HCT116 (cell line): ENCODE measurements at regions not wholly inside any gene's neighbourhood (a gene's known extent, or its start where the extent isn't known, plus 50 kb on each side); places are given as distances from the start of the nearest gene placed in this dataset.
A peak's percentile ranks its signal among the peaks of the same experiment; 100 is the strongest.

Source experiments
- ATAC-seq: fragments of 200-7000 bp; cut with Tn5 transposase; 2 replicates; pipeline ENCODE4 v1.9.1; 2020; ENCODE audit warnings: mild to moderate bottlenecking, moderate library complexity
- BruUV-seq: library from RNA; stranded (reverse); fragments of 400-500 nt; replicated peaks from 2 replicates; lab custom pipeline; 2021; lab: Mats Ljungman, UMichigan
- CTCF ChIA-PET: fragments of 300-600 bp; sonication (Branson Sonifier 250); formaldehyde crosslinking; loops from one replicate; lab custom pipeline; 2021; ENCODE audit warnings: antibody characterized with exemption; lab: Charles Lee
- POLR2A ChIA-PET: fragments of 300-600, 350-600 bp; sonication (Branson Sonifier 250); formaldehyde crosslinking; loops from one replicate; lab custom pipeline; 2021; ENCODE audit warnings: antibody characterized with exemption; lab: Charles Lee
- RAD21 ChIA-PET, 2 experiments: fragments of 300-600 bp; sonication (Branson Sonifier 250); formaldehyde crosslinking; loops; one replicate each; lab custom pipeline; 2023; ENCODE audit warnings: low total read pairs in 2 of 2; ENCODE audit not compliant: uncharacterized antibody in 2 of 2, unreplicated experiment in 2 of 2, low non-redundant PET in 1 of 2; lab: Charles Lee
- DNase-seq: peaks from one replicate; pipeline ENCODE4 v3.0.0-alpha.2; 2010; ENCODE audit warnings: low read depth, low spot score
- H2AFZ ChIP-seq: fragments of 200-600 bp; shearing (Covaris generic), sonication (generic); 2 replicates; pipeline ENCODE4 v1.6.1; 2017; ENCODE audit warnings: low read depth, mixed run types, mixed read lengths, antibody characterized with exemption, low read length; ENCODE audit not compliant: poor library complexity, severe bottlenecking
- H3K27ac ChIP-seq: 2 replicates; pipeline ENCODE4 v1.5.1; 2012; ENCODE audit warnings: low read depth, low read length
- H3K27me3 ChIP-seq: fragments of 200-600 bp; sonication (generic); 2 replicates; pipeline ENCODE4 v1.6.1; 2016; ENCODE audit warnings: mixed run types, low read length, mixed read lengths; ENCODE audit not compliant: insufficient read depth
- H3K36me3 ChIP-seq, 2 experiments: fragments of 200-500 bp in 1 of 2; fragments of 200-600 bp in 1 of 2; sonication (Bioruptor generic) in 1 of 2; sonication (generic) in 1 of 2; 2 replicates each; pipeline versions ENCODE4 v1.5.1 to v1.6.1; 2014 to 2016; ENCODE audit warnings: low read length in 2 of 2, inconsistent platforms in 1 of 2, mixed read lengths in 1 of 2, mixed run types in 1 of 2; ENCODE audit not compliant: insufficient read depth in 2 of 2, control insufficient read depth in 1 of 2
- H3K4me1 ChIP-seq, 2 experiments: fragments of 200-600 bp in 1 of 2; sonication (generic) in 1 of 2; 2 replicates each; pipeline versions ENCODE4 v1.5.1 to v1.6.1; 2012 to 2017; ENCODE audit warnings: low read length in 2 of 2, inconsistent platforms in 1 of 2, mild to moderate bottlenecking in 1 of 2, mixed read lengths in 1 of 2, mixed run types in 1 of 2, moderate library complexity in 1 of 2; ENCODE audit not compliant: insufficient read depth in 2 of 2, control insufficient read depth in 1 of 2
- H3K4me2 ChIP-seq: fragments of 200-600 bp; sonication (generic); 2 replicates; pipeline ENCODE4 v1.6.1; 2017; ENCODE audit warnings: mixed run types, low read length, mixed read lengths
- H3K4me3 ChIP-seq, 2 experiments: fragments of 200-600 bp in 1 of 2; sonication (generic) in 1 of 2; replicated peaks in 1 of 2; 2 replicates each; pipeline ENCODE4 v1.5.1; 2011 to 2016; ENCODE audit warnings: low read length in 2 of 2, control low read depth in 1 of 2, low read depth in 1 of 2, mild to moderate bottlenecking in 1 of 2, mixed read lengths in 1 of 2, mixed run types in 1 of 2
- H3K79me2 ChIP-seq: fragments of 200-600 bp; sonication (generic); 2 replicates; pipeline ENCODE4 v1.6.1; 2017; ENCODE audit warnings: mild to moderate bottlenecking, mixed run types, low read length, moderate library complexity, mixed read lengths; ENCODE audit not compliant: insufficient read depth
- H3K9ac ChIP-seq: fragments of 200-600 bp; sonication (generic); 2 replicates; pipeline ENCODE4 v1.6.1; 2016; ENCODE audit warnings: low read length, mixed read lengths
- H3K9me2 ChIP-seq: fragments of 200-600 bp; sonication (generic), shearing (Covaris generic); 2 replicates; pipeline ENCODE4 v1.6.1; 2017; ENCODE audit warnings: mixed run types, mild to moderate bottlenecking, moderate library complexity; ENCODE audit not compliant: insufficient read depth
- H3K9me3 ChIP-seq, 2 experiments: fragments of 200-500 bp in 1 of 2; fragments of 200-600 bp in 1 of 2; sonication (Bioruptor generic) in 1 of 2; sonication (generic) in 1 of 2; 2 replicates each; pipeline ENCODE4 v1.6.1; 2014 to 2017; ENCODE audit warnings: low read length in 2 of 2, mixed read lengths in 2 of 2, inconsistent platforms in 1 of 2, low read depth in 1 of 2, mild to moderate bottlenecking in 1 of 2, mixed run types in 1 of 2, moderate library complexity in 1 of 2; ENCODE audit not compliant: control insufficient read depth in 1 of 2, insufficient read depth in 1 of 2
- H4K20me1 ChIP-seq: fragments of 200-600 bp; sonication (generic), shearing (Covaris generic); 2 replicates; pipeline ENCODE4 v1.6.1; 2017; ENCODE audit warnings: mixed run types, mild to moderate bottlenecking, moderate library complexity; ENCODE audit not compliant: insufficient read depth
- EGR1 ChIP-seq: IDR thresholded peaks from 2 replicates; pipeline ENCODE4 v1.6.1; 2012; ENCODE audit warnings: low read depth
- RAD21 ChIP-seq: IDR thresholded peaks from 2 replicates; pipeline ENCODE4 v1.6.1; 2012; ENCODE audit warnings: low read depth, mild to moderate bottlenecking
- SP1 ChIP-seq: IDR thresholded peaks from 2 replicates; pipeline ENCODE4 v1.6.1; 2012; ENCODE audit warnings: low read depth
- YY1 ChIP-seq: IDR thresholded peaks from 2 replicates; pipeline ENCODE4 v1.6.1; 2011; ENCODE audit warnings: low read length, low read depth, moderate library complexity, mild to moderate bottlenecking; ENCODE audit not compliant: insufficient replicate concordance; ENCODE audit errors: extremely low read depth
- intact Hi-C: fragments of 100-400 bp; cut with micrococcal nuclease; formaldehyde crosslinking; loops from 2 replicates; pipeline ENCODE4 v1.10.0; 2022
- TF ChIP-seq, protein P1 (sequence below): IDR thresholded peaks from 2 replicates; pipeline ENCODE4 v1.6.1; 2012; ENCODE audit warnings: low read depth
- TF ChIP-seq, protein P2 (sequence below), 3 experiments: fragments of 200-600 bp in 1 of 3; sonication (generic) in 1 of 3; IDR thresholded peaks in 2 of 3; conservative IDR thresholded peaks in 1 of 3; 2 replicates each; pipeline ENCODE4 v1.5.1; 2012 to 2017; ENCODE audit warnings: low read depth in 2 of 3, low read length in 2 of 3, antibody characterized with exemption in 1 of 3, borderline replicate concordance in 1 of 3, control low read depth in 1 of 3, mild to moderate bottlenecking in 1 of 3, mixed read lengths in 1 of 3, mixed run types in 1 of 3, moderate library complexity in 1 of 3; ENCODE audit not compliant: insufficient read depth in 1 of 3

DNA sequence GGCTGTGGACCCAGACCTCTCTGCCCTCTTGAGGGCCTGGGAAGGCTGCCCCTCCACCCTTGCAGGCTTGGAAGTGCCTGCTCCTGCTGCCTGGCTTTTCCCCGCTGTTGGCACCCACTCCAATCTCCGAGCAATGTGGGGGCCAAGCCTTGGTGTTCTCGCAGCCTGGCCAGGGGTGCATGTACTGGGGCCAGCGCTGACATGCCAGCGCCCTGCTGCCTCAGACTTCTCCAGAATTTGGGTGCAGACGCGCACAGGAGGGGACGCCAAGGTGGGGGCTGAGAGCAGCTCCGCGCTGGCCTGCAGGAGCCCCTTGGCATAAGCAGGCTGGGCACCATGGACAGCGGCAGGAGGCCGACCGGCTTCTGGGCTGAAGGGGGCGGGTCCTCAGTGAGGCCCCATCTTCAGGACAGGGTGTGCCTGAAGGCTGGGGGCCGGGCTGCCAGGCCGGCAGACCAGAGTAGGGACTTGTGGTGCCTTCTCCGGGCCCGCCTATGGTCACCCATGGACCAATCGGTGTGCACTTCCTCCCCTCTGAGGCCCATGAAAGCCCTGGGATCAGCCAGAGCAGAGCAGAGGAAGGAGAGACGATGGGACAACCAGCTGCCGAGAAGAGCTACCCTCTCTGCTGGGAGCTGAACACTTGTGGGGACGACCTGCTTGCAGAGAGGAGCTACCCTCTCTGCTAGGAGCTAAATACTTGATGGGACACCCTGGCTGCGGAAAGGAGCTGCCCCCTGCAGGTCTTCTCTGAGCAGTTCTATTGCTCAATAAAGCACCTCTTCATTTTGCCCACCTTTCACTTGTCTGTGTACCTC lies 118.3 kb downstream of the DNAAF6 start:
- CTCF ChIA-PET: interaction anchor here (1.1 to 1.4 kb wide), 3 partner anchors 14 to 430 kb away, joined by 3 to 5 read pairs (median 3); no protein-coding TSS in a partner anchor
- peak; percentile 95 for ATAC-seq

More for the DNA sequence above, 118.3 kb downstream of the DNAAF6 start:
- no TSS peak for BruUV-seq
- H3K27me3 ChIP-seq: no peaks in the 10 kb centered on the region
- ChIA-PET POLR2A (no interaction called here), RAD21 (interaction anchor here (1.4 kb wide), 2 partner anchors 299 kb away, joined by 3 to 6 read pairs; no protein-coding TSS in a partner anchor)
- no peak overlapping the region for H3K27ac ChIP-seq
- peak overlapping the region; percentile 25 for H3K4me2 ChIP-seq
- H2AFZ ChIP-seq: no peak overlapping the region
- H3K9ac ChIP-seq: no peak overlapping the region
- H3K9me3 ChIP-seq: no peaks in the 10 kb centered on the region
- no peaks in the 10 kb centered on the region for H3K79me2 ChIP-seq
- H3K9me2 ChIP-seq: no peaks in the 10 kb centered on the region
- no peaks in the 10 kb centered on the region for H3K36me3 ChIP-seq
- no peaks in the 10 kb centered on the region for H3K4me1 ChIP-seq
- intact Hi-C loops: no loop called here
- H3K4me3 ChIP-seq: no peak overlapping the region
- no peak for DNase-seq
- no peak for TF ChIP-seq EGR1
- TF ChIP-seq RAD21: peak; percentile 62
- no peak for TF ChIP-seq SP1
- TF ChIP-seq, protein P1, sequence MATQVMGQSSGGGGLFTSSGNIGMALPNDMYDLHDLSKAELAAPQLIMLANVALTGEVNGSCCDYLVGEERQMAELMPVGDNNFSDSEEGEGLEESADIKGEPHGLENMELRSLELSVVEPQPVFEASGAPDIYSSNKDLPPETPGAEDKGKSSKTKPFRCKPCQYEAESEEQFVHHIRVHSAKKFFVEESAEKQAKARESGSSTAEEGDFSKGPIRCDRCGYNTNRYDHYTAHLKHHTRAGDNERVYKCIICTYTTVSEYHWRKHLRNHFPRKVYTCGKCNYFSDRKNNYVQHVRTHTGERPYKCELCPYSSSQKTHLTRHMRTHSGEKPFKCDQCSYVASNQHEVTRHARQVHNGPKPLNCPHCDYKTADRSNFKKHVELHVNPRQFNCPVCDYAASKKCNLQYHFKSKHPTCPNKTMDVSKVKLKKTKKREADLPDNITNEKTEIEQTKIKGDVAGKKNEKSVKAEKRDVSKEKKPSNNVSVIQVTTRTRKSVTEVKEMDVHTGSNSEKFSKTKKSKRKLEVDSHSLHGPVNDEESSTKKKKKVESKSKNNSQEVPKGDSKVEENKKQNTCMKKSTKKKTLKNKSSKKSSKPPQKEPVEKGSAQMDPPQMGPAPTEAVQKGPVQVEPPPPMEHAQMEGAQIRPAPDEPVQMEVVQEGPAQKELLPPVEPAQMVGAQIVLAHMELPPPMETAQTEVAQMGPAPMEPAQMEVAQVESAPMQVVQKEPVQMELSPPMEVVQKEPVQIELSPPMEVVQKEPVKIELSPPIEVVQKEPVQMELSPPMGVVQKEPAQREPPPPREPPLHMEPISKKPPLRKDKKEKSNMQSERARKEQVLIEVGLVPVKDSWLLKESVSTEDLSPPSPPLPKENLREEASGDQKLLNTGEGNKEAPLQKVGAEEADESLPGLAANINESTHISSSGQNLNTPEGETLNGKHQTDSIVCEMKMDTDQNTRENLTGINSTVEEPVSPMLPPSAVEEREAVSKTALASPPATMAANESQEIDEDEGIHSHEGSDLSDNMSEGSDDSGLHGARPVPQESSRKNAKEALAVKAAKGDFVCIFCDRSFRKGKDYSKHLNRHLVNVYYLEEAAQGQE: peak; percentile 75
- no peak for TF ChIP-seq YY1
- TF ChIP-seq, protein P2, sequence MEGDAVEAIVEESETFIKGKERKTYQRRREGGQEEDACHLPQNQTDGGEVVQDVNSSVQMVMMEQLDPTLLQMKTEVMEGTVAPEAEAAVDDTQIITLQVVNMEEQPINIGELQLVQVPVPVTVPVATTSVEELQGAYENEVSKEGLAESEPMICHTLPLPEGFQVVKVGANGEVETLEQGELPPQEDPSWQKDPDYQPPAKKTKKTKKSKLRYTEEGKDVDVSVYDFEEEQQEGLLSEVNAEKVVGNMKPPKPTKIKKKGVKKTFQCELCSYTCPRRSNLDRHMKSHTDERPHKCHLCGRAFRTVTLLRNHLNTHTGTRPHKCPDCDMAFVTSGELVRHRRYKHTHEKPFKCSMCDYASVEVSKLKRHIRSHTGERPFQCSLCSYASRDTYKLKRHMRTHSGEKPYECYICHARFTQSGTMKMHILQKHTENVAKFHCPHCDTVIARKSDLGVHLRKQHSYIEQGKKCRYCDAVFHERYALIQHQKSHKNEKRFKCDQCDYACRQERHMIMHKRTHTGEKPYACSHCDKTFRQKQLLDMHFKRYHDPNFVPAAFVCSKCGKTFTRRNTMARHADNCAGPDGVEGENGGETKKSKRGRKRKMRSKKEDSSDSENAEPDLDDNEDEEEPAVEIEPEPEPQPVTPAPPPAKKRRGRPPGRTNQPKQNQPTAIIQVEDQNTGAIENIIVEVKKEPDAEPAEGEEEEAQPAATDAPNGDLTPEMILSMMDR (IDR thresholded peaks at IDR 0.05 in 2 of 3, conservative IDR thresholded peaks at IDR 0.05 in 1 of 3; ENCODE audit: borderline replicate concordance in 1 of 3, insufficient read depth in 1 of 3, low read depth in 2 of 3, low read length in 2 of 3): peak; percentile 33 to 37 (median 35); a peak in 4 of 6 replicates
- no peaks in the 10 kb centered on the region for H4K20me1 ChIP-seq
